ENCODE measurements at regions not wholly inside any gene's neighbourhood (a gene's known extent, or its start where the extent isn't known, plus 50 kb on each side); places are given as distances from the start of the nearest gene placed in this dataset.

DNA sequence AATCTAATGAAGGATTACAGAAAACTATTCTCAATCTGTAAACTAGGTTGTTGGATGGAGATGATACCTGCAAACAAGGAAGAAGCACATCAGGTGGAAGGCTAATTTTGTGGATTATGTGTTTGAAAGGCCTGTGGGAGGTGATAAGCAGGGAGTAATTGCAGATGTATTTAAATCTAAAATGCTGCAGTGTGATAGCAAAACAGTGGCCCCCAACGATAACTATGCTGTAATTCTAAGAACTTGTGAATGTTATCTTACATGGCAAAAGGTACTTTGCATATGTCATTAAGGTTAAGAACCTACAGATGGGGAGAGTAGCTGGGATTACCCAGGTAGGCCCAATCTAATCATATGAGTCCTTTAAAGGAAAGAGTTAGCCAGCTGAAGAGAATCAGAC is 164.5 kb upstream of the AHR start:
- no peak for TF ChIP-seq EP300 (IDR thresholded peaks at IDR 0.05)
- ATAC-seq (no peak), DNase-seq (ENCODE audit: low read depth in 1 of 2, low spot score in 1 of 2) (no peak), FAIRE-seq (no peak)
- CTCF ChIA-PET = no interaction called here
- POLR2A ChIA-PET = no interaction called here
- H3K9me3 ChIP-seq = no peaks in the 10 kb centered on the region
- 0 out of 6 replicates have a peak overlapping the region, but pooled peaks of 1 of the 2 experiments have one; percentile 9 for H3K27ac ChIP-seq
- H3K4me3 ChIP-seq = no peak overlapping the region
- 97% methylated on average over 1 of the region's 1 CpG for WGBS (ENCODE audit: missing lambda C conversion rate)
- H3K4me2 ChIP-seq = no peak overlapping the region
- H3K4me1 ChIP-seq = peaks cover 31% of the 10 kb centered on the region

GRCh38 chr7:17134786-17135185 is 163.7 kb upstream of the AHR start:
- TF ChIP-seq, protein P1, sequence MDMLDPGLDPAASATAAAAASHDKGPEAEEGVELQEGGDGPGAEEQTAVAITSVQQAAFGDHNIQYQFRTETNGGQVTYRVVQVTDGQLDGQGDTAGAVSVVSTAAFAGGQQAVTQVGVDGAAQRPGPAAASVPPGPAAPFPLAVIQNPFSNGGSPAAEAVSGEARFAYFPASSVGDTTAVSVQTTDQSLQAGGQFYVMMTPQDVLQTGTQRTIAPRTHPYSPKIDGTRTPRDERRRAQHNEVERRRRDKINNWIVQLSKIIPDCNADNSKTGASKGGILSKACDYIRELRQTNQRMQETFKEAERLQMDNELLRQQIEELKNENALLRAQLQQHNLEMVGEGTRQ (IDR thresholded peaks at IDR 0.05) = no peak
- no peak for TF ChIP-seq ZSCAN20 (CRISPR knock-in tag; IDR thresholded peaks at IDR 0.05)
- TF ChIP-seq, protein P2, sequence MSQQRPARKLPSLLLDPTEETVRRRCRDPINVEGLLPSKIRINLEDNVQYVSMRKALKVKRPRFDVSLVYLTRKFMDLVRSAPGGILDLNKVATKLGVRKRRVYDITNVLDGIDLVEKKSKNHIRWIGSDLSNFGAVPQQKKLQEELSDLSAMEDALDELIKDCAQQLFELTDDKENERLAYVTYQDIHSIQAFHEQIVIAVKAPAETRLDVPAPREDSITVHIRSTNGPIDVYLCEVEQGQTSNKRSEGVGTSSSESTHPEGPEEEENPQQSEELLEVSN (IDR thresholded peaks at IDR 0.05; ENCODE audit: borderline replicate concordance, low read depth) = no peak
- ChIA-PET POLR2A (no interaction called here), CTCF (no interaction called here)
- H3K27ac ChIP-seq = peak overlapping the region in 1 of 2 experiments; percentile 9; a peak in 1 of 6 replicates
- no peak overlapping the region for H3K4me3 ChIP-seq
- FAIRE-seq (no peak), ATAC-seq (no peak), DNase-seq (ENCODE audit: low read depth in 1 of 2, low spot score in 1 of 2) (no peak)
- 92% methylated on average over 1 of the region's 1 CpG for WGBS (ENCODE audit: missing lambda C conversion rate)
- no peaks in the 10 kb centered on the region for H3K9me3 ChIP-seq
- no peak overlapping the region for H3K4me2 ChIP-seq
- H3K4me1 ChIP-seq = peaks cover 34% of the 10 kb centered on the region

GRCh38 chr7:17136126-17136525 is 162.3 kb upstream of the AHR start:
- Histone ChIP-seq H3K4me3 (no peak overlapping the region), H3K4me1 (peaks cover 32% of the 10 kb centered on the region), H3K4me2 (no peak overlapping the region), H3K27ac (no peak overlapping the region), H3K9me3 (no peaks in the 10 kb centered on the region)
- DNase-seq (ENCODE audit: low read depth in 1 of 2, low spot score in 1 of 2) (no peak), FAIRE-seq (no peak), ATAC-seq (no peak)
- 78% methylated on average over 6 of the region's 6 CpGs for WGBS (ENCODE audit: missing lambda C conversion rate)
- POLR2A ChIA-PET = no interaction called here
- no peak for TF ChIP-seq KDM5A (IDR thresholded peaks at IDR 0.05)
- CTCF ChIA-PET = no interaction called here

DNA sequence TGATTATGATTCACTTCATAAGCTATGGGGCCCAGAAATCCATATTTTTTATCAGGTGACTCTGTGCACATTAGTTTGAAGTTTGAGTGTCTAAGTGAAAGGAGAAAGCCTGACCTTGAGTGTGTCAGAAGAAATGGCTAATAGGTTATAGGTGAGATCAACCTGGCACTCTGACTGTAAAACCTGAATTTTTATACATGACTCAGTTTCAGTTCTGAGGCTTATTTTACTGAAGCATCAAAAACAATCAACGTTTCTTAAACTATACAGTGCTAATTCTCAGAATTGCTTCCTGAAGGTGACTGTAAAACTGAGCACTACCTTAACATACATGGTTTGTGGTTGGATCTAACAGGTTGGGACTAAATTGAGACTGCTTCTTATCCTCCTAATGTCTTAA is 159.4 kb upstream of the AHR start:
- no peak for DNase-seq (ENCODE audit: low read depth in 1 of 2, low spot score in 1 of 2)
- WGBS (ENCODE audit: missing lambda C conversion rate) = 41% methylated on average over 1 of the region's 1 CpG
- no peaks in the 10 kb centered on the region for H3K9me3 ChIP-seq
- ChIA-PET POLR2A (no interaction called here), CTCF (interaction anchor here (1.0 kb wide), 1 partner anchor 138 kb away, joined by 3 read pairs; no protein-coding TSS in a partner anchor)
- FAIRE-seq = no peak
- H3K4me3 ChIP-seq = no peak overlapping the region
- H3K4me1 ChIP-seq = peaks cover 33% of the 10 kb centered on the region
- no peak overlapping the region; the same call in 2 of the 3 replicates for H3K4me2 ChIP-seq
- TF ChIP-seq MAZ (IDR thresholded peaks at IDR 0.05; ENCODE audit: borderline replicate concordance, low read depth, low read length) (no peak), ZSCAN20 (CRISPR knock-in tag; IDR thresholded peaks at IDR 0.05) (no peak), FOSL2 (IDR thresholded peaks at IDR 0.05) (no peak), FOSL2 (CRISPR knock-in tag; IDR thresholded peaks at IDR 0.05) (0 out of 2 replicates have a peak, but pooled peaks have one; percentile 11)
- H3K27ac ChIP-seq = peak overlapping the region in 1 of 2 experiments; percentile 29; a peak in 2 of 6 replicates
- no peak for ATAC-seq

GRCh38 chr7:17140406-17140805 is 158.0 kb upstream of the AHR start:
- ChIA-PET CTCF (interaction anchor here (1.1 kb wide), 2 partner anchors 10 to 13 kb away, joined by 3 to 5 read pairs; no protein-coding TSS in a partner anchor), POLR2A (no interaction called here)
- TF ChIP-seq KDM1A (IDR thresholded peaks at IDR 0.05; ENCODE audit: low read depth) = no peak
- TF ChIP-seq FOSB (CRISPR knock-in tag; IDR thresholded peaks at IDR 0.05) = no peak
- TF ChIP-seq FOXS1 (CRISPR knock-in tag; IDR thresholded peaks at IDR 0.05) = no peak
- no peak for TF ChIP-seq NPAS2 (CRISPR knock-in tag; IDR thresholded peaks at IDR 0.05; ENCODE audit: borderline replicate concordance)
- TF ChIP-seq GATA3 (IDR thresholded peaks at IDR 0.05; ENCODE audit: borderline replicate concordance) = no peak
- no peak for TF ChIP-seq RARB (CRISPR knock-in tag; IDR thresholded peaks at IDR 0.05)
- no peak for TF ChIP-seq ZC3H11A (IDR thresholded peaks at IDR 0.05)
- TF ChIP-seq POLR2A (IDR thresholded peaks at IDR 0.05; ENCODE audit: low read length) = no peak
- no peak for TF ChIP-seq NFE2L2 (conservative IDR thresholded peaks at IDR 0.05; ENCODE audit: low read length)
- no peak for TF ChIP-seq RFX5 (IDR thresholded peaks at IDR 0.05)
- no peak for TF ChIP-seq MYC (IDR thresholded peaks at IDR 0.05; ENCODE audit: borderline replicate concordance, low read length)
- TF ChIP-seq CBX2 (IDR thresholded peaks at IDR 0.05; ENCODE audit: borderline replicate concordance, low read depth) = no peak
- TF ChIP-seq MAFK (IDR thresholded peaks at IDR 0.05; ENCODE audit: partially characterized antibody) = no peak
- TF ChIP-seq POLR2AphosphoS2 (conservative IDR thresholded peaks at IDR 0.05; ENCODE audit: low read length) = no peak
- TF ChIP-seq CEBPB (IDR thresholded peaks at IDR 0.05) = no peak
- no peak for TF ChIP-seq RAD21 (conservative IDR thresholded peaks at IDR 0.05 in 1 of 2, IDR thresholded peaks at IDR 0.05 in 1 of 2)
- TF ChIP-seq FOSL2 (IDR thresholded peaks at IDR 0.05) = no peak
- no peak for TF ChIP-seq FOSL2 (CRISPR knock-in tag; IDR thresholded peaks at IDR 0.05)
- TF ChIP-seq MAZ (IDR thresholded peaks at IDR 0.05; ENCODE audit: borderline replicate concordance, low read depth, low read length) = no peak
- TF ChIP-seq, protein P2 (IDR thresholded peaks at IDR 0.05; ENCODE audit: borderline replicate concordance, low read depth) = no peak
- peaks cover 42% of the 10 kb centered on the region for H3K4me1 ChIP-seq
- no peaks in the 10 kb centered on the region for H3K9me3 ChIP-seq
- ATAC-seq (no peak), FAIRE-seq (no peak), DNase-seq (ENCODE audit: low read depth in 1 of 2, low spot score in 1 of 2) (no peak)
- 23% methylated on average over 1 of the region's 1 CpG for WGBS (ENCODE audit: missing lambda C conversion rate)
- peak overlapping the region; percentile 31 to 38; a peak in 2 of 6 replicates for H3K27ac ChIP-seq
- H3K4me3 ChIP-seq = no peak overlapping the region
- peak overlapping the region; percentile 37; the same call in 2 of the 3 replicates for H3K4me2 ChIP-seq
